M059J (cell line): ENCODE measurements at regions not wholly inside any gene's neighbourhood (a gene's known extent, or its start where the extent isn't known, plus 50 kb on each side); places are given as distances from the start of the nearest gene placed in this dataset.
"Not testable (repeated sequence)": the region's sequence is repeated elsewhere in the genome, so short reads cannot be mapped to it uniquely, and the experiment has no call there.

Experiments
- DNase-seq: peaks from one replicate; pipeline ENCODE4 v3.0.0-alpha.2; 2012; ENCODE audit warnings: low read depth

- no peak for DNase-seq
Measured at GRCh38 chr12:73210548-73211204, 938.5 kb downstream of the TRHDE start.

DNA sequence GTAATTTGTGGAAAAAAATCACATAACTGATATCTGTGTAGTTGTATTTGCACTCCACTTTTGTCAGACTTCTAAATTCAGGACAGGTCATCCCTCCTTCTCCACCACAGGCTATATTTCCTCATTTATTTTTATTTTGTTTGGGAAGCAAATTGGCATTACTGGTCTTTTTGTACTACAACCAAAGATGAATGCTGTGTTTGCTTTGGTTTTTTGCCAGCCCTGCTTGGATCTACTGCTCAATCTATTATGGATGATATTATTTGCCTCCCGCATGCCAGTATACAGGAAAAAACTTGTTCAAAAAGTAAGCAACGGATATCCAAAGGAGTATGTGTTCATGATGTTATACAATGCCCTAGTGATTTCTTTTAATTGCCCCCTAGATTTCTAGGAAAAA lies 948.8 kb downstream of the TRHDE start:
- DNase-seq, result no peak

GRCh38 chr12:73221398-73221797 lies 949.2 kb downstream of the TRHDE start:
- no peak for DNase-seq

- DNase-seq, result no peak
Measured at GRCh38 chr12:73221836-73222235, 949.7 kb downstream of the TRHDE start.

- no peak for DNase-seq
Measured at GRCh38 chr12:73225371-73225937, 953.3 kb downstream of the TRHDE start.

DNA sequence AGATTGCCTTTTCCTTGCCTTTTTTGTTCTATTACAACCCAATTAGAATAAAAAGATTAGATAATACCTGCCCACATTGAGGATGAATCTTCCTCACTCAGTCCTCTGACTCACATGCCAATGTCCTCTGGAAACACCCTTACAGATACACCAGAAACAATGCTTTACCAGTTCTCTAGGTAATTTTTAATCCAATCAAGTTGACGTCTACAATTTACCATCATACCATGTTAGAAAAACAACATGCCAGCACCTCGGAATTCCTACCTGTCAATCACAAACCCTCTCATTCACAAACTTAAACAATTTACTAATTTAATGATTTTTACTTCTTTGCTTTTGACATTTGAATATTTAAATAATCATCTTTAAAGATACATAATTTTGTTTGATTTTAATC lies 953.8 kb downstream of the TRHDE start:
- no peak for DNase-seq

GRCh38 chr12:73226593-73226992 lies 954.4 kb downstream of the TRHDE start:
- DNase-seq, result no peak

GRCh38 chr12:73228828-73229227 lies 956.7 kb downstream of the TRHDE start:
- not testable (repeated sequence) for DNase-seq

DNA sequence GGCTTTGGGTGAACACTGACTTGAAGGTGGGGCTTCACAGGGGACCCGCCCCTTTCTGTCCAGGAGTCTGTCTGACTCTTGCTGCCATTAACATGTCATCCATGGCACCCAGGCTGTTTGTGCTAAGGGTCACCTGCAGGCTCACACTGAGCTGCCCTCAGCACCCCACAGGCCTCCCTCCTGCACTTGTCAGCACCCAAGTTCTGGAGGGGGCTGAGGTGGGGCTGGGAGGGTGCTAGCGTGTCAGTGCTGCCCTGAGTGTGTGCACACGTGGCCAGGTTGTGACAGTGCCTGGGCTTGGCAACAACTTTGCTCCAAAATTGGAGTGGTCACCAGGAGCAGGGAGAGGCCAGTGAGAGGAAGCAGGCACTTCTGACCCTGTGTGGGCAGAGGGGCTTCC lies 963.2 kb downstream of the TRHDE start:
- no peak for DNase-seq

DNA sequence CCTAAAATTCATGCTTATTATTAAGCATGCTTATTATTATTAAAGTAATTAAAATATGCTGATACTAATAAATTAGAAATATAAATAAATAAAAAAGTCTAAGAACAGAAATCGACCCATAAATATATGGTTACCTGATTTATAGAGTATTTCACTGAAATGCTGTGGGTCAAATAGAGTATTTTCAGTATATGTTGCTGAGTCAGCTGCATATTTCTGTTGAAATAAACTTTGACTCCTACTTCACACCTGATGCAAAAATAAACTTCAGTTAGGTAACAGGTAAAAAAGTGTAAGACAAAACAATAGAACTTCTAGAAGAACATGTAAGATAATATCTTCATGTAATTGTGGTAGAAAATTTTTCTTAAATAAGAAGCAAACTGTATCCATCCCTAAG lies 967.9 kb downstream of the TRHDE start:
- no peak for DNase-seq

- DNase-seq, result no peak
Measured at GRCh38 chr12:73262788-73263381, 990.7 kb downstream of the TRHDE start.

DNA sequence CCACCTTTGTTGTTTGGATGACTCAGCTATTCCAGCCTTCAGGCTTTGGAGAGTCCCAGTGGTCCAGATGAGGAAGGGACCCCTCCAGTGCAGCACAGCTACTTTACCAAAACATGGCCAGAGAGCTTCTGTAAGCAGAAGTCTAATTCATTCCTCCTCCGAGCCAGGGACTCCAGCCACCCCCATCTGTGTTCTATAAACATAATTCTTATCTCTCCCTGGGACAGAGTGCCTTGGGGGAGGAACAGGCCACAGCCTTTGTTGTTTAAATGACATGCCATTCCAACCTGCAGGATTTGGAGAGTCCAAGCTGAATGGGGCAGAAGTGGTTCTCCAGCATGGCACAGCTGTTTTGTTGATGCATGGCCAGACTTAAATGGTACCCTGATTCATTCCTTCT lies 994.0 kb downstream of the TRHDE start:
- DNase-seq, result no peak

DNA sequence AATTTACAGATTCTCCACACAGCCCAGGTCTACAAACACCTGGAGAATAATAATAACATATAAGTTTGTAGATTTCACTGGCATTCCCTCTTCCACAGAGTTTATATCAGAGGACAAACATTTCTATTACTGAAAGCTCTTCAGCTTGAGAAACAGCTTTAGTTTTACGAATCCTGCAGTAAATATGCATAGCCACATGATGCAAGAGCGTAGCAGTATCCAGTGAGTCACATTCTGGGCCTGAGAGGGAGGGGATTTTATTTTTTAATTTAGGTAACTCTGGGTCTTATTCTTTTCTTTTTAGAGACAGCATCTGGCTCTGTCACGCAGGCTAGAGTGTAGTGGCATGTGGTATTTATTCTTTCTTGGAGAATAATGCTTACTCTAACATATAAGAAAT lies 1002.8 kb downstream of the TRHDE start:
- DNase-seq, result no peak

DNA sequence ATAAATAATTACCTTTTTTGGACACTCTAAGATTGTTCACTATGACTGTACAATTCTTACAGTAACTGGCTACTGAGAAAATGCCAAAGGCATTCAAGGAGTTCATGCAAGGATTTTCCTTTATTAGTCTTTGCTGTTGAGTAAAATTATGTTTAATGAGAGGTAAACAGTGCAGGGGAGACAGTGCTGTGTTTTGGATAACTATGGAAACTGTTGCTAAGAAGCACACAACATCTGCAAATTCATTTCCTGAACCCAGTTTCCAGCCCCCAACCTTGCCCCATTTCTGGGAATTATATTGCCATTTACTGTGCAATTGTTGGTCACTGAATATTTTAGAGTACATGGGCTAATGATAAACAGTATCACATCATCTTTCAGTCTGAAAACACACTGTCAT lies 1005.8 kb downstream of the TRHDE start:
- DNase-seq, result peak; percentile 1

DNA sequence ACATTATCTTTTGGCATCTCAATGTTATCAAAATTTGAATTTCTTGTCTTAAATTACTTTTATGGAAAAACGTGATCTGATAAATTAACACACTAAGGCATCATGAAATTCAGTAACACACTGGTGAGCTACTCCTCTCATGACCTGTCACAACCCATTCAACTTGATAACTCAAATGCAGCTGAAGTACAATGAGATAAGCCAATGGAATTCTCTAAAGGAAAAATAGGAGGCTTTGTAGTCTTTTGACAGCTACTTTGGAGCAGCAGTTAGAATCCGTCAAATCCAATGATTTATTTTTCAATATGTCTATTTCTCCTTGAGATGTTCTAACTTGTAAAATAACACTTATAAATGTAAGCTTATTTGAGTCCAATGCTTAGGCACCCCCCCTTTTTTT lies 1029.4 kb downstream of the TRHDE start:
- no peak for DNase-seq

- no peak for DNase-seq
Measured at GRCh38 chr12:73307260-73307659, 1035.1 kb downstream of the TRHDE start.

DNA sequence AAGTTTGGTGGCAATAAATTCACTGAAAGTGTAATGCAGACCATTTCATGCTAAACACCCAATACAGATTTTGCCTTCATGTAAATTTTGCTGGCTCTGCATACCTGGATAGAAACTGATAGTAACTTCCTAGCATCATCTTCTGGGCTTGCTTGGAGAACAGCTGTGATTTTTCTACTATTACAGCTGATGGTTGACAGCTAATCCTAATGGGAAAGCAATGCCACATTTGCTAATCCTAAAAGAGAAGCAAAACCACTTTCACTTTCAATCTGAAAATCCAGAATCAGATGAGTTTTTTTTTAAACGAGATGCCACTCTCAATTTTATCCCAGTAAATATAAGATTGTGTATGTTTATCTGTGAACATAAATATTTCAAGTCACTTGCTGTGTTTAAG lies 1035.9 kb downstream of the TRHDE start:
- DNase-seq, result no peak

DNA sequence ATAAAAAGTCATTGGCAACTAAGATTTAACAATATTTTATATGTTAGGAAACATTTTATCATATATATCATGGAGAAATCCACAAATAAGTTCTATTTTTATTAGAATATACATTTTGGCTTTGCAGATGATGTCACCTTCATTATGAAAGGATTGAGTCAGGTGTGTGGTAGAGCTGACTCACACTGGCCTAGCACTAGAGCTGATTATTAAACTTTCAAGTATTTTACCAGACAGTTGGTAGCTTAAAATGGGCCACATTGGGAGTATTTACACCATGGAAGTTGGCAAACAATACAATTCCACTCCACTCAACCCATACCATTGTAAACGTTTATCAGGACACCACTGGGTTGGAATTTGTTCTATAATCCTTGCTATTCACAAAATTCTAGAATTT lies 1036.6 kb downstream of the TRHDE start:
- DNase-seq, result peak; percentile 2

DNA sequence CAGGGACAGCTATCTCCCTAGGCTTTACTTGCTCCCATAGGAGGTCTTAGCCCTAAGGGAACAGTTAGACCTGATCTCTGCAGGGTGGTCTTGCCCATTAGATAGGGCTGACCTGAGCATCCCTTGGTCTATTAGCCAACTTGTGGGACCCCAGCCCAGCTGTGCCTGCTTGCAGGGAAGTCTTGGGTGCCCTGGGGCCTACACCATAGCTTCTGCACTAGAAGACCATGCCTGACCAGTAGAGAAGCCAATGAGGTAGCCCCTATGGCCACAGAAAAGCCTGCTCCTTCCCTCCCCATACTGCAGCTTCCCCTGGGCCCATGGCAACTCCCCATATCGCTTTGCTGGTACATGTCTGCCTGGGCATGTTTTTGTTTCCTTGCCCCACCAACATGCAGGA lies 1049.1 kb downstream of the TRHDE start:
- DNase-seq, result no peak

DNA sequence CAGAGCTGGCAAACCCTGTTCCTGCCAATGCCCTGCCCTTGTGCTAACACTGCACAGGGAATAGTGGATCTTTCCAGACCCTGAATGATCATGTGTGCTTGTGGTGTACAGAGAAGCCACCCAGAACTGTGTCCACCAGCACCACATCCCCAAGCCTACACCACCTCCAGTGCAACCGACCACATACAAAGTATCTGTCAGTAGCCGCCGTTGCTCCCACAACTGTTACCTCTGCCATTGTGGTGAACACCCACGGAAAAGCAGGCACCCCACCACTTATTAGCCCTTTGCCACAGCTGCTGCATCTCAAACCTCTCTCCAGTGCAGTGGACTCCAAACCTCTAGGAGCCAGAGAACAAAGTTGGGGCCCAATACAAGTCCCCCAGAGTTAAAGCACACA lies 1049.6 kb downstream of the TRHDE start:
- DNase-seq, result no peak

- no peak for DNase-seq
Measured at GRCh38 chr12:73330584-73331351, 1058.6 kb downstream of the TRHDE start.

DNA sequence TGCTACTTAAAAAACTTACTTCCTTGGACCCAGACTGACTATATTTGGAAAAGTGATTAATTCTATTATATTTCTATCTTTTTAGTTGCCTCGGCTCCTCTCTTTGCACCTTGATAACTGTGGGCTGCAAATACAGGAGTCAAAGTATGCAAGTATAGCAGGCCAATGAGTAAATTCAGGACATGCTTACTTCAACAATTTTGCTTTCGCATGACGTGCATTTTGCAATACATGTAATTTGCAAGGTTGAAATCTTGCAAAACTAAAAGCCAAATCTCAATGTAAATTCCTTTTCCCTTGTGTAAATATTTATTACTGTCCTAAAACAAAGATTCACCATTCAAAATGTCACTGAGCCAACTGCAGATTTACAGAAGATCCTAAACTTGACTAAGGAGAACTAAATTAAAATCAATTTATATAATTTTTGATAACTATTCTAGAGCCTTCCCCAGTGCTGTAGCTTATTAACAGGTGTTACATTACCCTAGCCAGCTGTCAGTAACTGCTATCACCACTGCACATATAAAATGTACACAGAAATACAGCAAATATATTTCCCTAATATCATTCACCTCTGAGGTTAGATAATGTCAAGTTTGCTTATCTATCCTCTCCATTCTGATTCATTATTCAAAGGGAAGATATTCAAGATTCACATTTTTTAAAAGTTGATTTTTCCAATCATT lies 1069.5 kb downstream of the TRHDE start:
- no peak for DNase-seq
